ENCODE measurements at regions not wholly inside any gene's neighbourhood (a gene's known extent, or its start where the extent isn't known, plus 50 kb on each side); places are given as distances from the start of the nearest gene placed in this dataset.

DNA sequence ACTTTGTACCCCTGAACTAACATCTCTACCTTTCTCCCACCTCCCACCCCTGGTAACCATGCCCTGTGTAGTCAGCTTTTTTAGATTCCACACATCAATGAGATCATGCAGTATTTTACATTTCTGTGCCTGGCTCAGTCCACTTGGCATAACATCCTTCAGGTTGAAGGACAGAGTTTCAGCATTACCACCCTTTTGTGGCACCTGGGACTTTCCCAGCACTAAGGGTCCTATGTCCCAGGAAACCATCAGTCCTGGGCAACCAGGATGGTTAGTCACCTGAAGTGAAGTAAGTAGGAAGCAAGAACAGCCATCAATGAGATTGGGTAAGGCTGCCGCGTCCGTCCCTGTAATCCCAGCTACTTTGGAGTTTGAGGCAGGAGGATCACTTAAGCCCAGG, 370.6 kb downstream of the SIPA1L2 start:
- DNase-seq (ENCODE audit: low spot score): no peak

DNA sequence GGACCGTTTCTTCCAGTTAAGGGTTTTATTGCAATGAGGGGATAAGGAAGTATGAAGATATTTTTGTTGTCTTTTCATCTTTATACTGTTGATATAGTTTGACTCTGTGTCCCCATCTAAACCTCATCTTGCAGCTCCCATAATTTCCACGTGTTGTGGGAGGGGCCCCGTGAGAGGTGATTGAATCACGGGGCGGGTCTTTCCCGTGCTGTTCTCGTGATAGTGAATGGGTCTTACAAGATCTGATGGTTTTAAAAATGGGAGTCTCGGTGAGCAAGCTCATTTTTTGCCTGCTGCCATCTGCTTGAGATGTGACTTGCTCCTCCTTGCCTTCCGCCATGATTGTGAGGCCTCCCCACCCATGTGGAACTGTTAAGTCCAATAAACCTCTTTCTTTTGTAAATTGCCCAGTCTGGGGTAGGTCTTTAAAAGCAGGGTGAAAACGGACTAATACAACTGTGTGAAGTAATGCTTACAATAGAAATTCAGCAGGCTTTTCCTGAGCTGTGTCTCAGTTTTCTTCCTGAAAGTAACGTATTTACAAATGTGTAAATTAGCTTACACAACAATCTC, 377.3 kb downstream of the SIPA1L2 start:
- DNase-seq (ENCODE audit: low spot score): no peak
- intact Hi-C loops (cut with DNase I): no loop called here

More for the DNA sequence above, 370.6 kb downstream of the SIPA1L2 start:
- intact Hi-C loops (cut with DNase I): no loop called here

- intact Hi-C loops (cut with DNase I): no loop called here
- no peak for DNase-seq (ENCODE audit: low spot score)
These were observed 379.1 kb downstream of the SIPA1L2 start for GRCh38 chr1:232250838-232251237.

GRCh38 chr1:232249861-232250777, 379.8 kb downstream of the SIPA1L2 start:
- intact Hi-C loops (cut with DNase I): no loop called here
- no peak for DNase-seq (ENCODE audit: low spot score)

DNA sequence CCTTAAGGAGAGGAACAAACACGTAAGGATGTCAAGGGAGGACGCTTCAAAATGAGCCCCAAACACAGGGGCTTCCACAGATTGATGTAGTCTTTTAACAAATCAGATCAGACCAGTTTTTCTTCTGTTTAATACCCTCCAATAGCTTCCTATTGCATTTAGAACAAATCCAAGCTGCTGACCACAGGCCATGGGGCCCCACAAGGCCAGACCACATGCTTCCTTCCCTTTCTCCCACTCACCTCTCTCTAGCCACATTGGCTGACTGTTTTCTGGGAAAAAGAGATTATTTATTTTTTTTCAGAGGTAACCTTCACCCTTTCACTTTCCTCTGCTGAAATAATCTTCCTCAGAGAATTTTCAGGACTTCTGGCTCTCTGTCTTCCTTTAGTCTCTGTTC, 380.6 kb downstream of the SIPA1L2 start:
- intact Hi-C loops (cut with DNase I): no loop called here
- DNase-seq (ENCODE audit: low spot score): no peak

DNA sequence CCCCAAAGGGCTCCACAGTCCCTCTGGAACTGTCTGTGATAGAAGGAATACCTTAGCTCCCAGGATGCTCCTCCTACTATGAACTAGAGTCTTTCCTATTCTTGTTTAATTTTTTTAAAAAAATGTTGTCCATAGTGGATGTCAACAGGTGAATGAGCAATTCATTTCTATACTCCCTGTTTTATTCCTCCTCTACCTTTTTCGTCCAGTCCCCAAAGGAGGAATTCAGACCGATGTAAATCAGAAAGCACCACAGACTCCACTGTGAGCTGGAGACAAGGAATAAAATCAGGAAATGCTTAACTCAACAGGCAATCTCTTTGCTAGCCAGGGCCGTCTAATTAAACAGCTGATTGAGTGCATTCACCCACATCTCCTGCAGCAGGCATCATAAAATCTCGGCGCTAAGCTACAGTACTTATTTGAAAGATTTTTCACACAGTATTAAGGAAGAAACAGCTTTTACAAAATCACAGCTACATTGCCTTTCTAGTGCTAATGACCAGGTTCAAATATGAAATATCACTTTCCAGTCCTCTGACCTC, 381.6 kb downstream of the SIPA1L2 start:
- DNase-seq (ENCODE audit: low spot score): no peak
- intact Hi-C loops (cut with DNase I): no loop called here

- intact Hi-C loops (cut with DNase I): no loop called here
- no peak for DNase-seq (ENCODE audit: low spot score)
These were observed 382.3 kb downstream of the SIPA1L2 start for GRCh38 chr1:232247669-232248068.

DNA sequence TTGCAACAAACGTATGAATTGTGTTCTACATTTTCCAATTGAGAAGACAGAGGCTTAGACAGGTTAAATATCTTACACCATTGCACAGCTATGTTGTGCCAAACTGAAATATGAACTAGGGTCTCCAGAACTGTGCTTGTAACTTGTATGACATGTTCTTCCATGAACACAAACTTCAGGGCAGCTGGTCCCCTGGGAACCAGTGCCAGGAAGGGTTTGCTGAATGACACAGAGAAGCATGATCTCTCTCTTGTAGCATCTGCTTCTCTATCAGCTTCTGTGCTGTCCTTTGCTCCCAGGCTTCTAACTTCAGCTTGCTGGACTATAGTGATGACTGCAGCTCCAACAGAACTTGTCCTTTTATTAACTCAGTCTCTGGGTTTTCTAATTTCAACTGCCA, 385.5 kb downstream of the SIPA1L2 start:
- DNase-seq (ENCODE audit: low spot score): no peak
- intact Hi-C loops (cut with DNase I): no loop called here

DNA sequence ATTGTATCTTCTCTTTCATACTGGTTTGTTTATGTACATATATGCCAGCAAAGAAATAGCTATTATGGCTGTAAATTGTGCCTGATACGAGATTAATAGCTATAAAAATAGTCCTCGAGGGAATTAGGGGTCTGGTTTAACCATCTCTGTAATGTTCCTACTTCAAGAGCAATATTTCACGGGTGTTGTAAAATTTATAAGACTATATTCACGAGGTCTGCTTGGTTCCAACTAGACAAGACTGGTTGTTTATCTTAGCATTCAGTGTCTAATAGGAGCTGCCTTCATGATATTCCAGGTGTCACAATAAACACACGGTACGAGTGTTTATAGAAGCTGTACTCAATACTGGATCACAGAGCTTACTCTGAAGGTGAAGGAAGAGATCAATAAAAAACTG, 389.9 kb downstream of the SIPA1L2 start:
- intact Hi-C loops (cut with DNase I): no loop called here

GRCh38 chr1:232239522-232239921, 390.4 kb downstream of the SIPA1L2 start:
- DNase-seq (ENCODE audit: low spot score): no peak

More for the DNA sequence above, 389.9 kb downstream of the SIPA1L2 start:
- no peak for DNase-seq (ENCODE audit: low spot score)

GRCh38 chr1:232238009-232238408, 391.9 kb downstream of the SIPA1L2 start:
- intact Hi-C loops (cut with DNase I): no loop called here
- no peak for DNase-seq (ENCODE audit: low spot score)

More at GRCh38 chr1:232239522-232239921, 390.4 kb downstream of the SIPA1L2 start:
- intact Hi-C loops (cut with DNase I): no loop called here

DNA sequence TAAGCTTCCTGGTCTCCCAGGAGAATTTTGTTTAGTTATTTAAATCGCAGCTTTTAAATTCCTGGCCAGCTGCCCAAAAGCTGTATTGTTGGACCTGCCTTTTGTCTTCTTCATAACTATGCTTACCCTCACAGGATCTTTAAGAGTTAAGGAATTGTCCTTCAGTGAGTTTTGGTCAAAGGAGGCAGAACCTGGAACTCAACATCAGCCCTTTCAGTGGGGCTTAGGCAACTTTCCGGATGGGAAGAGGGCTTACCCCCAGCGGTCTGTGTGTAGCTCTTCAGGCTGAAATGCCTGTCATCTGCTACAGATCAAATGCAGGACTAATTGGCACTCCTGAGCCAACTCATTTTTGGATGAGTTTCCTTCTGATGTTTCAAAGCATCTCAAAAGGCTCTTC, 402.6 kb downstream of the SIPA1L2 start:
- DNase-seq (ENCODE audit: low spot score): no peak
- intact Hi-C loops (cut with DNase I): no loop called here

DNA sequence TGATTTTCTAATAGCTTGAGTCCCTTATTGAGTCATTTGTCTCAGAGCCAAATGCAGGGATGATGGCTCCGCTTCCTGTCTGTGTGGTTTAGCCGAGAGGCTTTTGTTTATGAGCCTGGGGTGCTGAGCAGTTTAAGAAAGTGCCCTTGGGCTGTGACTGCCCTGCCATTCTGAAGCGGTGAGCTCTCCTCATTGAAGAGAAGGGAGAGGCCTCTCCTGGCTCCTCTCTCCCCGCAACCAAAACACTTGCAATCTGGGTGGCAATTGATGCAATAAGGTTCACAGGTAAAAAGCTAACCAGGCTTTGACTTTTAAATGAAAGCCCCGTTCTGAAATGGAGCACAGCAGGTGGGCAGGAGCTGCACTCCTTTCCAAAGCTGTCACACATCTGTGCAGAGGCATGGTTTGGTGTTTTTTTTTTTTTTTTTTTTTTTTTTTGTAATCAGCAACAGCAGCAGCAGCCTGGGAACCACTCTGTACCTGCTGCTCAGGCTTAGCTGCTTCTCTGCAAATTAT, 403.7 kb downstream of the SIPA1L2 start:
- intact Hi-C loops (cut with DNase I): no loop called here
- DNase-seq (ENCODE audit: low spot score): no peak

DNA sequence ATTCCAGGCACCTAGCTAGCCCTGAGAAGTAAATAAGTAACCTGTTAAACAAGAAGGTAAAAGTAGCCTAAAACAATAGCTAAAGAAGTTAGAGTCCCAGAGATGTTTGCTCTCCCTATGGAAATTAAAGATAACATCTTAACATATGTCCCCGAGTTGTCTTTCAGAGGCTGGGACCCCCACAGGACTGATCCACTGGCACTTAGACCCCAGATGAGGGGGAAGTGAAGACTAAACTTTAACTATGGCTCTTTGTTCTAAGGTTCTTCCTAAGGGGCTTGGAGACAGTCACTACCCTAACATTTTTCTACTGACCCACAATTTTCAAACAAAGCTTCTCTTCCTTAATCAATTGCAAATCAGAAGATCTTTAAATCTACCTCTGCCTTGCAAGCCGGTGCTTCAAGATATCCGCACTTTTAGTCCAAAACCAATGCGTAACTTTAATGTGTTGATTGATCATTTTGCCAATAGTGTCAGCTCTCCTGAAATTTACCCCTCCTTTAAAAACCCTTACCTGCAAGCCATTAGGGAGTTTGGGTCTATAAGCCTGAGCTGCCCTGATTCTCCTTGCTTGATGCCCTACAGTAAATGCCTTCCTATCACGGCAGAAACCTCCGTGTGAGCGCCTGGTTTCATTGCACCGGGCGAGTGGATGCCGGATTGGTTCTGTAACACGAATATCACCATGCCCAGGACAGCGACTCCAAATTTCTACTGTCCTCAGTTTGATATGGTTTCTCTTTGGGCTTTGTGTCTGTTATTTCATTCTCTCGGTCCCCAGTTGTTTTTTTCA, 404.4 kb downstream of the SIPA1L2 start:
- intact Hi-C loops (cut with DNase I): no loop called here
- no peak for DNase-seq (ENCODE audit: low spot score)

GRCh38 chr1:232223887-232224286, 406.0 kb downstream of the SIPA1L2 start:
- no peak for DNase-seq (ENCODE audit: low spot score)
- intact Hi-C loops (cut with DNase I): no loop called here

DNA sequence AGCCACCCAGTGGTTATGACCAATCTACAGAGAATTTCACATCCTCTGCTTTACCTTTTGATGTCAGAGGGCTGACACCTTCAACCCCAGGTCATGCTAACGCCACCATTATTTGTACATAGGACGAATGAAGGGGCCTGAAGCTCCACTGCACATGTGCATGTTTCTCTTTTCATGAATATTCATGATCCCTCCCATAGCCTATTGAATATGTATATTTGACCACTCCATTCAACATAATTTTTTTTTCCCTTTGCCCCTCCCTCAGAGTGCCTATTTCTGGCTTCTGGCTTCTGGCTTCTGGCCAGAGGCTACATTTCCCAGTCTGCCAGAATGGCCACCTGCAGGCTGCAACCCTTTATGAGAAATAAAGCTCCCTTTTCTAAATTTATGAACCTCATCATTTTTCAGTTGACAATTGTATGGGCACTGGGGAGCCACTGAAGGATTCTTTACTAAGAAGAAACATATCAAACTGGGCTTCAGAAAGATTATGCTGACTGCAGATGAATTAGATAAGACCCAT, 406.7 kb downstream of the SIPA1L2 start:
- no peak for DNase-seq (ENCODE audit: low spot score)
- intact Hi-C loops (cut with DNase I): no loop called here

DNA sequence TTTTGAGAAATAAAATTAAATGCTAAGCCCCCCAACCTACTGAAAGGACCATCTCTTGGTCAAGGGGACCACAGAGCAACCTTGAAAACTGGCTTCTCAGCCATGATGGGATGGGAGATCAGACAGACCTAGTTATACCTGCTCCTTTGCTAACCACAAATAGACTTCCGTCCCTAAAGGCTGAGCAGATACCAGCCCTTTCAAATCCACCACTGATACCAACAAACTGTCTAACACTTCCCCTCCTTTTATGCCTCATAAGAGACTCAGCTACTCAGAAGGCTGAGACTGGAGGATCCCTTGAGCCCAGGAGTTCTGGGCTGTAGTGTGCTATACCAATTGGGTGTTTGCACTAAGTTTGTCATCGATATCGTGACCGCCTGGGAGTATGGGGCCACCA, 407.3 kb downstream of the SIPA1L2 start:
- DNase-seq (ENCODE audit: low spot score): no peak

DNA sequence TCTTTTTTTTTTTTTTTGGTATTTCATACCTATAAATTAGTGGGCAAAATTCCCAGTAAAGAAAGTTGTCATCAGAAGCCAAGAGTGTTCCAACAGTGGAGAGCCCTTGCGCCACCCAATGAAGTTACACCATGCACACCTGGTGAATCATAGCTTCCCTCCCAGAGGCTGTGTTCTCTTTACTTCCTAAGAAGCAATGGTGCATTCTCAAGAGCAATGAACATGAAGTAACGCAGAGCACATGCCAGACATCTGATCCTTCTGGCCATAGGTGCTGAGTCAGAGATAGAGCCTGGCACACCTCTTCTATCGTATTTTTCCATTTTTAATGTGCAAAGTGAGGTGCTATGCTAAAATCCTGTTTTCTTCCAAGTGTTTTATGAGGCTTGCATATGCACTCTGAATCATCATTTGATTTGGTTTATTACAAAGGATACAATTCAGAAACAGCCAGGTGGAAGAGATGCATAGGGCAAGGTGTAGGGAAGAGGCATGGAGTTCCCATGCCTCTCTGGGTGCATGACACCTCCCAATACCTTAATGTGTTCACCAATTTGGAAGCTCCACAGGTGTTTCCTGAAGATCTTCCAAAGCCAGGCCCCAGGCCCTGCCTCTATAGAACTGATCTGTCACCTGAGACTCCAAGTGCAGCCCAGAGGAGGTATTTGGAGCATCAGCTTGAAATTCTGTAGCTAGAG, 408.0 kb downstream of the SIPA1L2 start:
- intact Hi-C loops (cut with DNase I): no loop called here
- DNase-seq (ENCODE audit: low spot score): no peak

More for the DNA sequence above, 407.3 kb downstream of the SIPA1L2 start:
- intact Hi-C loops (cut with DNase I): no loop called here
